ENCODE measurements at regions not wholly inside any gene's neighbourhood (a gene's known extent, or its start where the extent isn't known, plus 50 kb on each side); places are given as distances from the start of the nearest gene placed in this dataset.
"Not testable (repeated sequence)": the region's sequence is repeated elsewhere in the genome, so short reads cannot be mapped to it uniquely, and the experiment has no call there.

GRCh38 chrX:79511799-79512198 is 144.7 kb upstream of the ITM2A start:
- no peak for TF ChIP-seq CTCF (IDR thresholded peaks at IDR 0.05; ENCODE audit: insufficient read depth, missing control alignments)
- DNase-seq (ENCODE audit: insufficient read length, low spot score) (no peak), FAIRE-seq (no peak)

- FAIRE-seq: no peak
- DNase-seq (ENCODE audit: insufficient read length, low spot score): no peak
- no peak for TF ChIP-seq CTCF (IDR thresholded peaks at IDR 0.05; ENCODE audit: insufficient read depth, missing control alignments)
Observed at GRCh38 chrX:79506001-79506400, 138.9 kb upstream of the ITM2A start.

GRCh38 chrX:79482686-79483085 is 115.6 kb upstream of the ITM2A start:
- FAIRE-seq: no peak
- no peak for TF ChIP-seq CTCF (IDR thresholded peaks at IDR 0.05; ENCODE audit: insufficient read depth, missing control alignments)
- DNase-seq (ENCODE audit: insufficient read length, low spot score): no peak

- no peak for TF ChIP-seq CTCF (IDR thresholded peaks at IDR 0.05; ENCODE audit: insufficient read depth, missing control alignments)
- no peak for DNase-seq (ENCODE audit: insufficient read length, low spot score)
- FAIRE-seq: no peak
Observed at GRCh38 chrX:79477691-79478090, 110.6 kb upstream of the ITM2A start.

GRCh38 chrX:79466636-79467035 is 99.5 kb upstream of the ITM2A start:
- no peak for TF ChIP-seq CTCF (IDR thresholded peaks at IDR 0.05; ENCODE audit: insufficient read depth, missing control alignments)
- DNase-seq (ENCODE audit: insufficient read length, low spot score) (no peak), FAIRE-seq (no peak)

- no peak for FAIRE-seq
- TF ChIP-seq CTCF (IDR thresholded peaks at IDR 0.05; ENCODE audit: insufficient read depth, missing control alignments): no peak
- no peak for DNase-seq (ENCODE audit: insufficient read length, low spot score)
Observed at GRCh38 chrX:79462458-79462857, 95.3 kb upstream of the ITM2A start.

GRCh38 chrX:79456593-79456992 is 89.5 kb upstream of the ITM2A start:
- not testable (repeated sequence) for FAIRE-seq; DNase-seq (ENCODE audit: insufficient read length, low spot score)

GRCh38 chrX:79452881-79453280 is 85.7 kb upstream of the ITM2A start:
- FAIRE-seq: no peak
- no peak for DNase-seq (ENCODE audit: insufficient read length, low spot score)
- TF ChIP-seq CTCF (IDR thresholded peaks at IDR 0.05; ENCODE audit: insufficient read depth, missing control alignments): no peak

Data from D721Med (cell line).